SK-N-MC (cell line): ENCODE measurements at regions not wholly inside any gene's neighbourhood (a gene's known extent, or its start where the extent isn't known, plus 50 kb on each side); places are given as distances from the start of the nearest gene placed in this dataset.

Experiments used
- EZH2 ChIP-seq: fragments of 200-600 bp; sonication (generic); IDR thresholded peaks from one replicate; pipeline ENCODE4 v1.6.1; 2017; ENCODE audit warnings: antibody characterized with exemption
- FOXP2 ChIP-seq: optimal IDR thresholded peaks from 2 replicates; pipeline ENCODE3; 2011; ENCODE audit warnings: mild to moderate bottlenecking, moderate library complexity; ENCODE audit not compliant: insufficient read depth; ENCODE audit errors: extremely low read length, control extremely low read depth
- POLR2AphosphoS5 ChIP-seq: IDR thresholded peaks from 2 replicates; pipeline ENCODE4 v1.6.1; 2012; ENCODE audit warnings: mild to moderate bottlenecking, low read depth, low read length, borderline replicate concordance

DNA sequence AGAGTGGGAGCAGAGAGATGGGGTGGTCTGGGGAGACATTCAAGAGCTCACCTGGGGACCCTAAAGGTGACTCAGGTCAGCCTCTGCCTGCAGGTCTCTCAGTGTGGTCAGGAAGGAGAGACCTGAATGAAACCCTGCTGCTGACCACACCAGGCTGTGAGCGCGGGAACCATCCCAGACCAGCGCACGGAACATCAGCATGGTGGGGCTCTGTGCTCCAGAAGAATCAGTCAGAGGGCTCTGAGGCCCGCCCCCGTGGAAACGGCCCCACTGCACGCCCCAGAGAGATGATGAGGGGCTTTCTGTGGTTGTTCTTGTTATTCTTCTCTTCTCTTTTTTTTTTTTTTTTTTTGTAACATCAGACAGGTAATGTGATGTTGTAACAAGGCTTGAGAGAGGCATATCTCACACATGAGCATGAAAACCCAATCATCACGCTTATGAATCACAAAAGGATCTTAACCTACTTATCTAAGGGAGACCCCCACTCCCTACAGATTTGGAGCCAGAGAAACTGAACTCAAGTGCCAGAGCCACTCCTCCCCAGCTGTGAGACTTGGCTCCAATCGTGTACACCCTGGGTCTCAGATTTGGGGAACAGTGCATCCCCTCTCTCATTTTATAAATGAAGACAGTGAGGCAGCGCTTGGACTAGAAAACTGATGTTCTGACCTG is 302.2 kb downstream of the EIPR1 start:
- no peak for TF ChIP-seq POLR2AphosphoS5
- TF ChIP-seq EZH2: no peak
- no peak for TF ChIP-seq FOXP2
